Colon (tissue), 2 donors: ENCODE measurements at regions not wholly inside any gene's neighbourhood (a gene's known extent, or its start where the extent isn't known, plus 50 kb on each side); places are given as distances from the start of the nearest gene placed in this dataset.

Experiments
- FAIRE-seq: peaks from 2 replicates; lab custom pipeline; 2012; peaks lifted over from hg19 to GRCh38; lab: Jason Lieb, UNC
- donor health status: control.
- donor health status: control.

GRCh38 chr12:38969706-38970105, 64.3 kb upstream of the CPNE8 start:
- FAIRE-seq: no peak

- FAIRE-seq: no peak
Observed at GRCh38 chr12:38961683-38962082, 56.3 kb upstream of the CPNE8 start.

DNA sequence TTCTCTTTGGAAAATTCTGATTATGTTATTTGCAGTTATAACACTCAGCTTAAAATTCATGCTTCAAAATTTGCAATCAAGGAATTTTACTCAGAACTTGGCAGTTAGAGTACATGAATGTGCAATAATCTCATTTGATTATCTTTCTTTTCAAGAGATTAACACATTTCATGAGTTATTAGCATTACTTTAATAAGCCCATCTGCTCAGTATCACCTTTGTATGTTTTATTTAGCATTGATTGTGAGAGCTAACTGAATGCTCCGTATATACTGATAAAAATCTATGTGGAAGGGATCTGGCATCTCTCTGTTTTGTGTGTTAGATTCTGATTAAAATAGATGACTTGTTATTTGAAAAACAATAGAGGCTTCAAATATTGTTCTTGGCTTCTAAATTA, 55.6 kb upstream of the CPNE8 start:
- FAIRE-seq: no peak

DNA sequence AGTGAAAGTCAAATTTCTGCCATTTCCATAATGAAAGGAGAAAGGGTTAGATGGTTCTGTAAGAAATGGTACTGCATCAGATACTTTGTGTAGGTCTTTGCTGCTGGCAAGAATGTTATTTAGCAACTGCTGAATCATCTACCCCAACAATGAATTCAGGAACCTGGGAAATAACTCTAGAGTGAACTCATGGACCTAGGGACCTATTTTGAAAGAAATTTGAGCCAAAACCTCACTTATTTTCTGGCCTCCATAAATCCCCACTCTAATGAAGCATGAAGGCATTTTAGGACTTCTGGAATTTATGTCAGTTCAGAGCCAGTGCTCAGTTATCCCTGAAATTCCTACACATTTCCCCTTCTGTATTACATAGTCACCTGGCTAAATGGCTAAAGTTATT, 50.9 kb upstream of the CPNE8 start:
- FAIRE-seq: no peak
